Ascending aorta (tissue), 2 donors: ENCODE measurements at regions not wholly inside any gene's neighbourhood (a gene's known extent, or its start where the extent isn't known, plus 50 kb on each side); places are given as distances from the start of the nearest gene placed in this dataset.

Experiments used
- DNase-seq, 2 donors: peaks; one replicate each; pipeline ENCODE4 v3.0.0-alpha.2; 2019; ENCODE audit warnings: low spot score in 2 of 2
- H3K27ac ChIP-seq, 2 donors: fragments of 200-600 bp; sonication (generic); one replicate each; pipeline ENCODE4 v1.5.1; 2016 to 2017; ENCODE audit warnings: mild to moderate bottlenecking in 1 of 2
- H3K27me3 ChIP-seq: fragments of 200-600 bp; sonication (generic); one replicate; pipeline ENCODE4 v1.5.1; 2017
- H3K36me3 ChIP-seq, 2 donors: fragments of 200-600 bp; sonication (generic); one replicate each; pipeline ENCODE4 v1.5.1; 2016
- H3K4me1 ChIP-seq, 2 donors: fragments of 200-600 bp; sonication (generic); one replicate each; pipeline ENCODE4 v1.5.1; 2016 to 2017; ENCODE audit warnings: mild to moderate bottlenecking in 1 of 2
- H3K4me3 ChIP-seq, 2 donors: fragments of 200-600 bp; sonication (generic); one replicate each; pipeline ENCODE4 v1.5.1; 2016 to 2017; ENCODE audit warnings: mild to moderate bottlenecking in 1 of 2
- H3K9me3 ChIP-seq, 2 donors: fragments of 200-600 bp; sonication (generic); one replicate each; pipeline ENCODE4 v1.5.1; 2016
- CTCF ChIP-seq, 3 experiments: fragments of 200-600 bp in 2 of 3; fragments of 450-650 bp in 1 of 3; sonication (generic) in 2 of 3; IDR thresholded peaks; one replicate each; pipeline ENCODE4 v1.5.1; 2016 to 2019; ENCODE audit warnings: antibody characterized with exemption in 3 of 3, mild to moderate bottlenecking in 1 of 3, moderate library complexity in 1 of 3
- intact Hi-C: fragments of 100-400 bp; cut with DNase I; formaldehyde crosslinking; loops from one replicate; pipeline ENCODE4 v1.15.1; 2023

- Histone ChIP-seq H3K9me3 (peaks cover 0 to 8% of the 10 kb centered on the region in 2 donors), H3K4me3 (no peak overlapping the region), H3K36me3 (no peaks in the 10 kb centered on the region), H3K27me3 (no peaks in the 10 kb centered on the region), H3K4me1 (peaks cover 0 to 6% of the 10 kb centered on the region in 2 donors), H3K27ac (peak overlapping the region in 1 of 2 donors; percentile 46)
- no peak for DNase-seq
- TF ChIP-seq CTCF (IDR thresholded peaks at IDR 0.05), result no peak
- intact Hi-C loops, result no loop called here
These were observed 480.7 kb upstream of the ADAMTS9 start for GRCh38 chr3:65168547-65168946.

- peaks cover 0 to 6% of the 10 kb centered on the region in 2 donors for H3K4me1 ChIP-seq
- H3K9me3 ChIP-seq, result peaks cover 0 to 4% of the 10 kb centered on the region in 2 donors
- no peaks in the 10 kb centered on the region for H3K36me3 ChIP-seq
- no peak for TF ChIP-seq CTCF (IDR thresholded peaks at IDR 0.05)
- DNase-seq, result no peak
- H3K4me3 ChIP-seq, result no peak overlapping the region
- H3K27ac ChIP-seq, result no peak overlapping the region
- no peaks in the 10 kb centered on the region for H3K27me3 ChIP-seq
- intact Hi-C loops, result no loop called here
These were observed 478.7 kb upstream of the ADAMTS9 start for GRCh38 chr3:65166531-65166930.

GRCh38 chr3:65158023-65158422 is 470.2 kb upstream of the ADAMTS9 start:
- TF ChIP-seq CTCF (IDR thresholded peaks at IDR 0.05), result no peak
- Histone ChIP-seq H3K27ac (no peak overlapping the region), H3K36me3 (no peaks in the 10 kb centered on the region), H3K9me3 (peaks cover 0 to 8% of the 10 kb centered on the region in 2 donors), H3K4me3 (no peak overlapping the region), H3K4me1 (no peaks in the 10 kb centered on the region), H3K27me3 (no peaks in the 10 kb centered on the region)
- DNase-seq, result no peak
- intact Hi-C loops, result no loop called here

GRCh38 chr3:65153850-65154512 is 466.2 kb upstream of the ADAMTS9 start:
- Histone ChIP-seq H3K4me3 (no peak overlapping the region), H3K4me1 (no peaks in the 10 kb centered on the region), H3K27me3 (no peaks in the 10 kb centered on the region), H3K9me3 (no peaks in the 10 kb centered on the region), H3K36me3 (no peaks in the 10 kb centered on the region), H3K27ac (no peak overlapping the region)
- TF ChIP-seq CTCF (IDR thresholded peaks at IDR 0.05), result no peak
- DNase-seq, result no peak
- intact Hi-C loops, result no loop called here

GRCh38 chr3:65151666-65152065 is 463.9 kb upstream of the ADAMTS9 start:
- Histone ChIP-seq H3K27me3 (no peaks in the 10 kb centered on the region), H3K27ac (no peak overlapping the region), H3K4me1 (no peaks in the 10 kb centered on the region), H3K4me3 (no peak overlapping the region), H3K36me3 (no peaks in the 10 kb centered on the region), H3K9me3 (no peaks in the 10 kb centered on the region)
- intact Hi-C loops, result no loop called here
- TF ChIP-seq CTCF (IDR thresholded peaks at IDR 0.05), result no peak
- no peak for DNase-seq

- intact Hi-C loops, result no loop called here
These were observed 462.1 kb upstream of the ADAMTS9 start for GRCh38 chr3:65149877-65150276.

More at GRCh38 chr3:65149877-65150276, 462.1 kb upstream of the ADAMTS9 start:
- no peak for DNase-seq
- Histone ChIP-seq H3K36me3 (no peaks in the 10 kb centered on the region), H3K4me3 (no peak overlapping the region), H3K27me3 (no peaks in the 10 kb centered on the region), H3K27ac (no peak overlapping the region), H3K9me3 (no peaks in the 10 kb centered on the region), H3K4me1 (no peaks in the 10 kb centered on the region)
- no peak for TF ChIP-seq CTCF (IDR thresholded peaks at IDR 0.05)
